HG02571 (cell line): ENCODE measurements at regions not wholly inside any gene's neighbourhood (a gene's known extent, or its start where the extent isn't known, plus 50 kb on each side); places are given as distances from the start of the nearest gene placed in this dataset.
"Not testable (repeated sequence)": the region's sequence is repeated elsewhere in the genome, so short reads cannot be mapped to it uniquely, and the experiment has no call there.

Experiments
- ATAC-seq: cut with Tn5 transposase; IDR thresholded peaks from one replicate; pipeline ENCODE4 v1.9.1; 2021; ENCODE audit warnings: mild to moderate bottlenecking, moderate library complexity; ENCODE audit not compliant: unreplicated experiment

DNA sequence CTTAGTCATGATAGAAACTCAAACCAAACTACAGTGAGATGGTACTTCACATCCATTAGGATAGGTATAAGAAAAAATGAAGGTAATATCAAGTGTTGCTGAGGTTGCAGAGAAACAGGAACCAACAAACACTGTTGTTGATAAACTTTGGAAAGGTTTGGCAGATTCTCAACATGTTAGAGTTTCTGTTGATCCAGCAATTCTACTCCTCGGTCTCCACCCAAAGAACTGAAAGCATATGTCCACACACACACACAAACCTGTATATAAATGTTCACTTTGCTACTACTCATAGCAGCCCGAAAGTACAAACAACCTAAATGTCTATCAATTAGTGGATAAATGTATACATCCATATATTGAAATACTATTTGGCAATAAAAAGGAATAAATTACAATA is 128.3 kb upstream of the CARMIL1 start:
- ATAC-seq, result no peak

DNA sequence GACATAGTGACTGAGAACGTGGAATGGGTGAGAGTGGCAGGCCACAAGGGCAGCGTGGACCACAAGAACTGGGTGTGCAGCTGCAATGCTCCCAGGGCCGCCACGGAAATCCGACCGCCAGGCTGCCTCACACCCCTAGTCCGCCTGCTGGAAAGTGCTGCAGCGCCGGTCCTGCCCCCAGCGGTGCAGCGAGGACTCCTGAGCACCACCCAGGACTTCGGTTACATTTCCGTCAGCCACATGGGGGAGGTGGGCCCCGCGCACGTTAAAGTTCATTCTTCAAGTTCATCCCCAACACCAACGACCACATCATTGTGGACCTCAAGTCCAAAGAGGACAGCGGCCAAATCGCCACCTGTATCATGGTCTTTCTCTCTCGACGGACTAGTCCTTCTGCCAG is 126.1 kb upstream of the CARMIL1 start:
- no peak for ATAC-seq

DNA sequence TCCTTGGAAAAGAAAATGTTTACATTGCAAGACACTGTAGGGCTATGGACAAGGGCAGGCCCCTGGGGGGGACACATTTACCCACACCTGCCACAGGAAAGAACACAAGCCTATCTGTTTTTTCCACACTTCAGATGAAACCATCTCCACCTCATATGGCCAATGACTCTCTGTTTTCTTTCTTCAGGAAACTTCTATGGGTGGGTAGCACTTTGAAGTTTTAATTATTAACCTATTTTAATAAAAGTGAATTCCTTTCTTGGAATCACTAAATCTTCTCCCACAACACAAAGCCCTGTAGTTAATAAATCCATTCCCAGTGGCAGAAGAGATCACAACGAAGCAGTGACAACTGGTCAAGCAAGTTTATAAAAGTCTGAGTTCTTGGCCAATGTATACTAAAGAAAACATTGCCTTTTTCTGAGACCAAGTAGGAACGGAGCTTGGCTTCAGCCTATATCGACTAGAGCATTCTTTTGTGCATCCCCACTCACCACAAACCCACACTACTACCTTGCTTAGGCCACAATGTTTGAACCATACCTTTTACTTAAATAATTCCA is 125.1 kb upstream of the CARMIL1 start:
- ATAC-seq, result no peak

DNA sequence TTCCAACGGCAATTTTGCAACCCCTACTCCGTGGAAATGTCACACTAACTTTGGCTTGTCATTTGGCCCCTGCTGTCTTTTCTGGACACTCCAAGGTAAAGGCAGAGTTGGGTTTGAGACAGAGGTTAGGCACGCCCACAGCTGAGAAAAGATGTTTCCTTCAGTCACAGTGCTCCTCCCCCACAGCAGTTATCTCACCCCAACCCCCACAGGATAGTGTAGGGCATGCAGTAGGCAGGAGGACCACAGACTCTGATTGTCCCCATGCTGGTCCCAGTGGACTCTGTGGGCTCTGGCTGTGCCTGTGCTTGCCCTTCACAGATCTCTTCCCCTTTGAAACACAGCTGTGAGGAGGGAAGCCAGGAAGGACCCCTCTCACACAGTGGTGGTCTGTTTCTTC is 124.0 kb upstream of the CARMIL1 start:
- ATAC-seq, result no peak

DNA sequence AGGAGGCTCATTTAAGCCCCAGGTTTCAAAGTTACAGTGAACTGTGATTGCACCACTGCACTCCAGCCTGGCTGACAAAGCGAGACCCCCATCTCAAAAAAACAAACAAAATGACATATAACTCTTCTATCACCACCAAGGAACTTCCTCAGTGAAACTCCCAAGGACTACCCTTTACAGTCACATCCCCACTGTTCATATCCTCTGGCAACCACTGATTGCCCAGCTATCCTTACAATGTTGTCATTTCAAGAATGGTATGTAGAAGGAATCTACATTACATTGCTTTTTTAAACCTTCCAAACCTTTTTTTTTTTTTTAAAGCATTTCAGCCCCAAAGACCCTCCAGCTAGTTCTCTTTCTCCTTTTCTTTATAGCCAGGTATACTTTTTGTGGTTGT is 123.1 kb upstream of the CARMIL1 start:
- no peak for ATAC-seq

DNA sequence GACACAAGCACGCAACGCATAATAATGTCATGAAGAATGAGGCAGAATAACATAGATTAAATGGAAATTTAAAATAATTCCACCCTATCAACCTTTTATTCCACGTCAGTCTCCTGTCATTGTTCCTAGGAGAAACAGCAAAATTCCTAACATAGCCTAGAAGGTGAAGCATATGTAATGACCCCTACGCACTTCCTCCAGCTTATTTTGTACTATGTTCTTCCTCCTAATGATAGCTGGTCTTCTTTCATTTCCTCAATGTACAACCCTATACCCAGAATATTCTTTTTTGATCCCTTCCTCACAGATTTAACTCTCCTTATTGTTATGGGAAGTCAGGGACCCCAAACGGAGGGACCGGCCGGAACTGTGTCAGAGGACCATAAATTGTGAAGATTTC is 122.0 kb upstream of the CARMIL1 start:
- ATAC-seq, result no peak

DNA sequence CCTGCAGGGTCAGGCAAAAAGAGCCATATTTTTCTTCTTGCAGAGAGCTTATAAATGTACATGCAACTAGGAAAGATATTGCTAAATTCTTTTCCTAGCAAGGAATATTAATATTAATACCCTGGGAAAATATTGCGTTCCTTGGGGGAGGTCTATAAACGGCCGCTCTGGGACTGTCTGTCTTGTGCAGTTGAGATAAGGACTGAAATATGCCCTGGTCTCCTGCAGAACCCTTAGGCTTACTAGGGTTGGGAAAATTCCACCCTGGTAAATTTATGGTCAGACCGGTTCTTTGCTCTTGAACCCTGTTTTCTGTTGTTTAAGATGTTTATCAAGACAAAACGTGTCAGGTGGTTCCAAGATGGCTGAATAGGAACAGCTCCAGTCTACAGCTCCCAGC is 121.3 kb upstream of the CARMIL1 start:
- ATAC-seq, result no peak

DNA sequence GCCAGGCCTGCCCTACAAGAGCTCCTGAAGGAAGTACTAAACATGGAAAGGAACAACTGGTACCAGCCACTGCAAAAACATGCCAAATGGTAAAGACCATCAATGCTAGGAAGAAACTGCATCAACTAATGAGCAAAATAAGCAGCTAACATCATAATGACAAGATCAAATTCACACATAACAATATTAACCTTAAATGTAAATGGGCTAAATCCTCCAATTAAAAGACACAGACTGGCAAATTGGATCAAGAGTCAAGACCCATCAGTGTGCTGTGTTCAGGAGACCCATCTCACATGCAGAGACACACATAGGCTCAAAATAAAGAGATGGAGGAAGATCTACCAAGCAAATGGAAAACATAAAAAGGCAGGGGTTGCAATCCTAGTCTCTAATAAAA is 119.0 kb upstream of the CARMIL1 start:
- ATAC-seq, result not testable (repeated sequence)

DNA sequence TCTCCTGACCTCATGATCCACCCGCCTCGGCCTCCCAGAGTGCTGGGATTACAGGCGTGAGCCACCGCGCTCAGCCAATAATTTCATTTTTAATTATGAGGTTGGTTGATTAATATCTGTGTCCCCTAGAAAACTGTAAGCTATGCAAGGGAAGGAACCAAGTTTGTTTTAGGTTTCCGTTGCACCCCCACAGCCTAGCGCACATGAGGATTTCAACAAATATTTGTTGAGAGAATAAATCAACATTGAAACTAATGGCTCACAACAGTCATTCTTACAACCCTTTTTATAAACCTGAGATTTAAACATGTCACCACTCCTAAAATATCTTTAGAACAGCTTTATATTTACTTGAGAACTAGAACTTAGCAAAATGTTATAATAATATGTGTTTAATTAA is 114.0 kb upstream of the CARMIL1 start:
- ATAC-seq, result no peak

DNA sequence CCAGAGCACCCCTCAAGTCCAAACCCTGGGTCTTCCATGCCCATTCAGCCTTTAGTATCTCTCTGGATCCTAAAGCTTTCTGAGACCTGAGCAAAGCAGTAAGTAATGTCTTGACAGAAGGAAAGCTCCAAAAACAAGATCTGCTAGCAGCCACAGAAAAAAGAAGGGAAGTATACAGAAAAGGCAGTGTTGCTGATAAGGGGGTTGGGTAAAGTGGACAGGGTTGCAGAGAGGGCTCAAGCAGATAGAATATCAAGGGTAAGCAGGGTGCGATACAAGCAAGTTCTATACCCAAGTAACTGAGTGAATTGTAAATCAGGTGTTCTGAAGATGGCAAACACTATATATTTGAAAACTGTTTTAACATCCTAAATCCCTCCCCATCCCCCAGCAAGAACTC is 113.4 kb upstream of the CARMIL1 start:
- ATAC-seq, result no peak

DNA sequence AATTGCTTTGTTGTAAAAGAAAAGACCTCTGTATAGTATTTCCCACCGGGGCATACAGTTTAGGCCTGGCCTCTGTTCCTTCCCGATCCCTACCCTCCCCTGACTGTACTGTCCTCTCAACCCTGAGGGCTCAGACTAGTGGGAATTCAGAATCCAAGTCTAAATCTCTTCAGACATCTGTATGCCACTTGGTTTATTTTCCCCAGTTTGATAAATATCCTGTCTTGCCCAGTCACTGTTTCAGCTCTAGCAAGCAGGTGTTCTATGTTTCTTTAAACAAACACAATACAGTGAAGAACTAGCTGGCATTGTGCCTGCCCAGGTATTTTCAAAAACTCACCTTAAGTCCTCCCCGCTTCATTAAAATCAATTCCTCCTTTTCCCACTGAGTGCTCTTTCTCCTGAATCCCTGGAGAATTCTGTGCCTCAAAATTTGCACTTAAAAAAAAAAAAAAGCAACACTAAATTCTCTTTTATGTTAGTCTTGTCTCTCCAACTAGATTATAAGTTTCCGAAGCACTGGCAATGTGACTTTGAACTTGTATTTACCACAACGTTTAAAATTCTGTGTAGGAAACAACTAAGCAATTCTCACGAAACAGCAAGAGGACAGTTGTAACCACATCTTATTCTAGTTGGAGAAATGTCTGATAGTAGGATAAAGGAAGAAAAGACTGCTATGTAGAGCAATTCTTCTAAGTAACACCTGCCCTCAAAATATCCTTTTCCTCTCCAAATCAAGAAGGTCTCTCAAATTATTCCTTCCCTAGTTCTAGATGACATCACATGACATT is 112.0 kb upstream of the CARMIL1 start:
- ATAC-seq, result no peak

DNA sequence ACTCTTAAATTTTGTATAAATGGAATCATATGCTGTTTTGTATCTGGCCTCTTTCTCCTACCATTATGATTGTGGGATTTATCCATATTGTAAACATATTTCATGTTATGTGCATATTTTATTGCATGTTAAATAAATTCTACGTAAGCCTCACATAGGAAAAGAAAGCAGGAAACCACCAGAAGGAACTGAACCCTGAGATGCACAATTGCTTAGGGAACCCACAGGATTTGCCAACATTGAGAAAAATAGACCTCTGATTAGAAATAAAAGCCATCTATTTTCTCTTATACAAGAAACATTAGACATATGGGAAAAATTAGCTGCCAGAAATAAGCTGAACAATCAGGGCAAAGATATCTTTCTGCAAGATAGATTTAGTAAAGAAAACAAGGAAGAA is 111.2 kb upstream of the CARMIL1 start:
- ATAC-seq, result no peak

DNA sequence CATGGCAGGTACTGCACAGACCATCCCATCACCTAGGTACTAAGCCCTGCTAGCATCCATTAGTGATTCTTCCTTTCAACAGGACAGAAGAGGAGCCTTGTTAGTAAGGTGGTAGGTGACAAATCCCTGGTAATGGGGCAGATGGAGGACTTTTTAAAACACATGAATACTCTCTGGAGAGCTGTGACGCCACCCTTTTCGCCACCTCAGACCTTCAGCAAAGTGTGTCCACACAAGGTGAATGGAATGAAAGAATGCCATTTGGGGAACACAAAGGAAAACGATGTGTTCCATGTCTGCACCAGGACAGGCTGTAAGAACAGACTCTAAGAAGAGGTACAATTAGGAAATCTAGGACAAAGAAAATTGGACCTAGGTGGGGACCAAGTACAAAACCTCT is 110.5 kb upstream of the CARMIL1 start:
- ATAC-seq, result no peak

DNA sequence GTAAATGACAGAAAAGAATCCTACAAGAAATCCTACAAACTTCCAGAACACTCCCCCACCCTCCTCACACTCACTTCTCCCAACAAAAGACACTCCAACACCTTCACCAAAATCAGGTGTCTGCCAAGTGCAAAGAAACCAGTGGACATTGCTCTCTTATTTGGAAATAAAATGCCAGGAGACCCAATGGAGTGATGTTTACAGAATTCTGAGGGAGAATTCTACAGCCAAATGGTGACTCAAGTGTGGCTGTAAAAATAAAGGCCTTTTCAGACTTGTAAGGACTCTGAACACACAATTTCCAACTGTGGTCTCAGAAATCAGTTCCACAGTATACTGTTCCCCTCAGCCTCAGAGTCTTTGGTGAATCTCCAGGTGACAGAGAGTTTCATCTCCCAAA is 109.6 kb upstream of the CARMIL1 start:
- no peak for ATAC-seq

DNA sequence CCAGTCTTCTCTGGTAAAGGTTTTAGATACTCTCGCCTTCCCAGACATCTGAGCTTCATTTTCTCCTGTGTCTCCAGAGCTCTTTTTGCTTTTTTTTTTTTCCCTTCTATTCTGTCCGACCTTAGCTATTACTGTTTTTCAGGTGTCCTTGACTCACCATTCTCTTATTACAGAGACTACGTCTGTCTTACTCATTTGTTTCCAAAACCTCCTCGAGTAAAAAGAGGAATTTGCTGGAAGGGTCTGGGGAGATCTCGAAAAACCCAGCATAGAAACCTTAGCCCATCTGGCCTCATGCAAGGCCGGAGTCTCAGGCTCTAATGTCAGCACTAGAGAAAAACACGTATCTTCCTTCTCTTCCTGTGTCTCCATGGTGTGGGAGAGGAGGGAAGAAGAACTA is 109.2 kb upstream of the CARMIL1 start:
- no peak for ATAC-seq

DNA sequence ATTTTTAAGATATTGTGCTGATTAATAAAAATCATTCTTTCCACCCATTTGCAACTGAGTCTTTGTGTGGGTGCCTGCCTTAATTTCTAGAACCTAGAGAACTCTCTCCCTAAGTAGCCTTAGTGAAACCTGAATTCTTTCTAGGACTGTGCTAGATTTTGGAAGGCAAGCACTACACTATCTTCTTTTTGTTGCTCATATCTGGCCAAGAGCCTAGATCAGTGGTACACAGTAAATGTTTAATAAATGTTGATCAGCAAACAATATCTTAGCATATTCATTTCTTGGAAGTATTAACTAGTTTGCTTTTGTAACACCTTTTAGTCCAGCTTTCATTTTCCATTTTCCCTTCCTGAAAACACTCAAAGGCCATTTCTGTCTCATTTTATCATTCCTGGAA is 108.5 kb upstream of the CARMIL1 start:
- ATAC-seq, result no peak

DNA sequence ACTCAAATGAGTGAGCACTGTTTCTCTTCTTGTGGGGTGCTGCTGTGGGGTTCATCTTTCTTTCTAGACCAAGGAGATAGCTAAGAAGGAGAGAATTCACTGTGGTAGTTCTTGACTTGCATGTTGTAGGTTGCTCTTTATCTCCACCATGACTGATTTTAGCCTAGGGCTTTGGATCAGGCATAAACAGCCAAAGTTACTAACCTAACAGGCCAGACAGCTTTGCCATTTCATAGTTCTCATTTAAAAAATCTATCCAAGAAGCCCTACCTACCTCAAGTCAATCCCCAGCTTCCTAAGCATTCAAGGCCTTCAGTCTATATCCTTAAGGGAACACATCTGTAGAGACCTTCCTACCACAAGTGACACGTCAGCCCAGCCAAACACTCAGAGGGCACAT is 107.9 kb upstream of the CARMIL1 start:
- ATAC-seq, result no peak

DNA sequence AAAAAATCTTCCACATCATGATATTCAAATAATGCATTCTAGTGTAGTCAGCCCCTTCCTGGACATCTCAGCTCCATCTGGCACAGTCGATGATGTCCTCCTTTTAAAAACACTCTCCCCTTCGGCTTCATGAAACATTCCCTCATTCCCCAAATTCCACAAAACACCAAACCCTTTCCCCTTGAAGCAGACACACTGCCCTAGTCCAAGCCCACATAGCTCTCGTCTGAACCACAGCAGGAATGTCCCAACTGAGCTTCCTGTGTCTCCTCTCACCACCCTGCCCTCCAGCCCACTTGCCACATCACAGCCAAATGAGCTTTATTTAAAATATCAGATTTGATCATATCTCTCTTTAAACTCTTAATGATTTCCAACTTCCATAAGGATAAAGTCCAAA is 106.4 kb upstream of the CARMIL1 start:
- no peak for ATAC-seq

DNA sequence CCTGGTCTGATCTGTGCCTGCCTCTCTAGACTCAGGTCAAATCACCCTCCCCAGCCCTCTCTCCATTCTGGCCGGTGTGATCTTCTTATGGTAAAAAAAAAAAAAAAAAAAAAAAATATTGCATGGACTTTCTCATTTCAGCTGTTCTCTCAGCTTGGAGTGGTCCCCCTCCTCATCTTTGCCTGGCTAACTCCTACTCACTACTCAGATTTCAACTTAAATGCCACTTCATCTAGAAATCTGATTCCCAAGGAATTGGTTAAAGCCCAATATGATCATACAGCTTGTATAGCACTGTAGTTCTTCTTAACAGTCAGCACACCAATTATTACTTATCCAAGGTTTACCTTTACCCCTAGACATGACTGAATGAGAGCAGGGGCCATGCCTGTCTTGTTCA is 105.9 kb upstream of the CARMIL1 start:
- no peak for ATAC-seq

DNA sequence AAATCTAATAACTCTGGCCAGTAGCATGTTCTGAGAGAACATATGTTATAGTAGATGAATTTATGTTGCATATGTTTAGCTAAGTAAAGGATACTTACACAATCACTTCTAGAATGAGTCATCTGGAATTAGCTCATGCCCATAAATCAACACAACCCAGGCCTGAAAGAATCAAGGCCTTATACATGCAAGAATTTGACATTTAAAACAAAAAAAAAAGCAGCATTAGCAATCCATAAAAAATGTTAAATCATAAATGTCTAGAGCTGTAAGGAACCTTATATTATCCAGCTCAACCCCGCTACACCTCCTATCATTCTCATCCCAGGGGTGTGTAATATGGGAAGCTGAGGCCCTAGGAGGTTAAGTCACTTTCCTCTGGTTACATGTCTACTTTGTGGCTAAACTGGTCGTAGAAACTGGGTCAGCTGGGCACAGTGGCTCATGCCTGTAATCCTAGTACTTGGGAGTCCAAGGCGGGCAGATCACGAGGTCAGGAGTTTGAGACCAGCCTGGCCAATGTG is 105.2 kb upstream of the CARMIL1 start:
- no peak for ATAC-seq

DNA sequence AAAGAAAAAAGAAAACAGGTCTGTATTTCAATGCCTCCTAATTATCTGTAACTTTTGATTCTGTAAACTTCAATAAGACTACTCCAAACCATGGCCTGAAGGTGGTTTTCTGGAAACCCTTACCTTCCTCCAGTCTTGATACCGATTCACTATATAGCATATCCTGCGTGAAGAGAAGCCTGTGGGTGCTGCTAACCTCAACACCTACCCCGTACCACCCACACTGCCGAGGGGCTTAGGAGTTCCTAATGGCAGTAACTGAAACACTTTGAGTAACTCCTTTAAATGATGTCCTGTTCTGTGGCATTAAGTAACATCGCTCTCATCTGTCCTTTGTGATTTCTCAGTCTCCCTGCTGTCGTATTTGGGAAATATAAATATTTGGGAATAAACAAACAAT is 104.5 kb upstream of the CARMIL1 start:
- ATAC-seq, result no peak

DNA sequence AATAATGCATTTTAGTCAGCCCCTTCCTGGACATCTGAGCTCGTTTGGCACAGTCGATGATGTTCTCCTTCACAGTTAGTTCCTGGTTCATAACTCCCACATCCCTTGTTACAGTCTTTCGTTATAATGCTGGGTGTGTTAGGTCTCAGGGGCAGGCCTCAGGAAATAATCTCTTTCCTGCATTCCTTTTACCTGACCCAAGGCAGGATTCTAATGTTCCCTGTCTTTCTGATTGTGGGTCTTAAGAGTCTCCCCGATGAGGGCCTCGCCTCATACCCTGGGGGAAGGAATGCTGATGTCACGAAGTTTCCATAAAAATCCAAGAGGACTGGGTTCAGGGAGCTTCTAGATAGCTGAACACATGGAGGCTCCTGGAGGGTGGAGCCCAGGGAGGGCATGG is 104.0 kb upstream of the CARMIL1 start:
- no peak for ATAC-seq

DNA sequence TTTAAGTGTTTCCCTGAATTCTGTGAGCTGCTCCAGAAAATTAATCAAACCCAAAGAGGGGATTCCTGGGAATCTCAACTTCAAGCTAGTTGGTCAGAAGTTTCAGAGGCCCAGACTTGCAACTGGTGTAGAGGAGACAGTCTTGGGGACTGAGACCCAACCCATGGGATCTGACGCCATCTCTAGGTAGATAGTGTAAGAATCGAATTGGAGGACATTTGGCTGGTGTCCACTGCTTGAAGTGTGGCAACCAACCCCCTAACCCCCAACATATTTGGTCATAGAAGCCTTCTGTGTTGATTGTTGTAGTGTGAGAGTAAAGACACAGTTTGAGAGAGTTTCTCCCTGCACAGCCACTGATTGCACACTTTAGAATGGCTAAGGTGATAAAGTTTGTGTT is 103.5 kb upstream of the CARMIL1 start:
- no peak for ATAC-seq
